SK-N-SH treated with all-trans-retinoic acid at 6 μM for 48 hours (cell line): ENCODE measurements at regions not wholly inside any gene's neighbourhood (a gene's known extent, or its start where the extent isn't known, plus 50 kb on each side); places are given as distances from the start of the nearest gene placed in this dataset.

Experiments
- BACH2 ChIP-seq: fragments of 250-450 bp; sonication (Bioruptor Pico); IDR thresholded peaks from 2 replicates; pipeline ENCODE4 v1.9.0; 2021; ENCODE audit warnings: mild to moderate bottlenecking, borderline replicate concordance
- GLIS3 ChIP-seq: fragments of 250-450 bp; sonication (Bioruptor Pico); IDR thresholded peaks from 2 replicates; pipeline ENCODE4 v1.5.0; 2020; ENCODE audit warnings: mild to moderate bottlenecking, moderate library complexity
- POU6F1 ChIP-seq: fragments of 250-450 bp; sonication (Bioruptor Pico); IDR thresholded peaks from 2 replicates; pipeline ENCODE4 v1.8.0; 2021; ENCODE audit warnings: low read depth, mild to moderate bottlenecking, moderate library complexity, borderline replicate concordance
- PPARA ChIP-seq: fragments of 250-450 bp; sonication (Bioruptor Pico); IDR thresholded peaks from 2 replicates; pipeline ENCODE4 v1.5.0; 2020; ENCODE audit warnings: mild to moderate bottlenecking, borderline replicate concordance
- SNAI2 ChIP-seq: fragments of 250-450 bp; sonication (Bioruptor Pico); IDR thresholded peaks from 2 replicates; pipeline ENCODE4 v1.5.0; 2020; ENCODE audit warnings: mild to moderate bottlenecking, moderate library complexity
- TCF4 ChIP-seq: fragments of 250-450 bp; sonication (Bioruptor Pico); IDR thresholded peaks from 2 replicates; pipeline ENCODE4 v1.8.0; 2021; ENCODE audit warnings: mild to moderate bottlenecking, moderate library complexity, borderline replicate concordance
- TOX ChIP-seq: fragments of 250-450 bp; sonication (Bioruptor Pico); IDR thresholded peaks from 2 replicates; pipeline ENCODE4 v1.8.0; 2021; ENCODE audit warnings: mild to moderate bottlenecking, moderate library complexity, borderline replicate concordance
- ZC3H10 ChIP-seq: fragments of 250-450 bp; sonication (Bioruptor Pico); IDR thresholded peaks from 2 replicates; pipeline ENCODE4 v1.5.1; 2021; ENCODE audit warnings: mild to moderate bottlenecking, moderate library complexity
- ZFP3 ChIP-seq: fragments of 250-450 bp; sonication (Bioruptor Pico); IDR thresholded peaks from 2 replicates; pipeline ENCODE4 v1.5.0; 2020; ENCODE audit warnings: mild to moderate bottlenecking, moderate library complexity
- ZNF8 ChIP-seq: fragments of 450-650 bp; formaldehyde crosslinking; IDR thresholded peaks from 2 replicates; pipeline ENCODE4 v1.5.0; 2020; ENCODE audit warnings: mild to moderate bottlenecking, moderate library complexity

GRCh38 chr7:46318276-46318675, 397.2 kb upstream of the IGFBP3 start:
- TF ChIP-seq SNAI2 (CRISPR knock-in tag) (no peak), PPARA (CRISPR knock-in tag) (no peak), POU6F1 (CRISPR knock-in tag) (no peak), BACH2 (CRISPR knock-in tag) (no peak), ZFP3 (CRISPR knock-in tag) (no peak), TCF4 (CRISPR knock-in tag) (no peak), GLIS3 (no peak), ZC3H10 (CRISPR knock-in tag) (no peak), TOX (CRISPR knock-in tag) (no peak), ZNF8 (CRISPR knock-in tag) (no peak)
